ENCODE measurements at regions not wholly inside any gene's neighbourhood (a gene's known extent, or its start where the extent isn't known, plus 50 kb on each side); places are given as distances from the start of the nearest gene placed in this dataset.

- TF ChIP-seq POLR2AphosphoS5 (IDR thresholded peaks at IDR 0.05; ENCODE audit: borderline replicate concordance, low read depth, low read length) (no peak), EZH2 (IDR thresholded peaks at IDR 0.05) (no peak)
Measured at GRCh38 chr13:99738626-99739025, 232.9 kb downstream of the ZIC5 start.

Data from SK-N-MC (cell line).